Gastroesophageal sphincter (tissue), 3 donors: ENCODE measurements at regions not wholly inside any gene's neighbourhood (a gene's known extent, or its start where the extent isn't known, plus 50 kb on each side); places are given as distances from the start of the nearest gene placed in this dataset.

Source experiments
- CTCF ChIP-seq, 4 experiments: fragments of 200-600 bp in 2 of 4; fragments of 450-650 bp in 2 of 4; sonication (generic) in 1 of 4; IDR thresholded peaks; one replicate each; pipeline ENCODE4 v1.5.1; 2017 to 2019; ENCODE audit warnings: antibody characterized with exemption in 4 of 4, mild to moderate bottlenecking in 2 of 4, moderate library complexity in 2 of 4
- EP300 ChIP-seq: sonication (generic); formaldehyde crosslinking; IDR thresholded peaks from one replicate; pipeline ENCODE4 v1.6.1; 2017; ENCODE audit warnings: antibody characterized with exemption, mild to moderate bottlenecking
- POLR2A ChIP-seq, 2 donors: fragments of 450-650 bp; IDR thresholded peaks; one replicate each; pipeline ENCODE4 v1.6.1; 2017; ENCODE audit warnings: antibody characterized with exemption in 2 of 2, mild to moderate bottlenecking in 2 of 2, moderate library complexity in 1 of 2
- POLR2AphosphoS5 ChIP-seq: sonication (generic); formaldehyde crosslinking; IDR thresholded peaks from one replicate; pipeline ENCODE4 v1.6.1; 2017; ENCODE audit warnings: antibody characterized with exemption

GRCh38 chr11:26158251-26158650 is 173.7 kb upstream of the ANO3 start:
- TF ChIP-seq CTCF (IDR thresholded peaks at IDR 0.05), result no peak
- no peak for TF ChIP-seq POLR2AphosphoS5
- TF ChIP-seq EP300, result no peak
- TF ChIP-seq POLR2A (IDR thresholded peaks at IDR 0.05), result no peak
